ENCODE measurements at regions not wholly inside any gene's neighbourhood (a gene's known extent, or its start where the extent isn't known, plus 50 kb on each side); places are given as distances from the start of the nearest gene placed in this dataset.

DNA sequence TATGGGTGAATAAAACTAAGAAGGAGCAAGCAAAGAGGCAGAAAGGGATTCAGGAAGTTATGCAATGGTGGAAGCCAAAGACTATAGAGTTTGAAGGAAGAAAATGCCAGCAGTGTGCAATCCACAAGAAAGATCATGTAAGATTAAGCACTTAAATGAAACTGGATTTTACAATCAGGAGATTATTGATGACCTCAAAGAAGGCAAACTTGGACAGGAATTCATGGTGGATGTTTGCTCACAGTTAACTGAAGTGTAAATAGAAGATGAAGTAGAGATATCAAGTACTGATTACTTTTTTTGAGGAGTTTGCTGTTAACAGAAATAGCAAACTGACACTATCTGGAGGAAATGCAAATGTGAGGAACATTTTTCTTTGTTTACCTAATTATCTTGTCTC is 308.9 kb downstream of the RND3 start:
- no peak for TF ChIP-seq EZH2phosphoT487 (IDR thresholded peaks at IDR 0.05; ENCODE audit: borderline replicate concordance)
- TF ChIP-seq, protein P1, sequence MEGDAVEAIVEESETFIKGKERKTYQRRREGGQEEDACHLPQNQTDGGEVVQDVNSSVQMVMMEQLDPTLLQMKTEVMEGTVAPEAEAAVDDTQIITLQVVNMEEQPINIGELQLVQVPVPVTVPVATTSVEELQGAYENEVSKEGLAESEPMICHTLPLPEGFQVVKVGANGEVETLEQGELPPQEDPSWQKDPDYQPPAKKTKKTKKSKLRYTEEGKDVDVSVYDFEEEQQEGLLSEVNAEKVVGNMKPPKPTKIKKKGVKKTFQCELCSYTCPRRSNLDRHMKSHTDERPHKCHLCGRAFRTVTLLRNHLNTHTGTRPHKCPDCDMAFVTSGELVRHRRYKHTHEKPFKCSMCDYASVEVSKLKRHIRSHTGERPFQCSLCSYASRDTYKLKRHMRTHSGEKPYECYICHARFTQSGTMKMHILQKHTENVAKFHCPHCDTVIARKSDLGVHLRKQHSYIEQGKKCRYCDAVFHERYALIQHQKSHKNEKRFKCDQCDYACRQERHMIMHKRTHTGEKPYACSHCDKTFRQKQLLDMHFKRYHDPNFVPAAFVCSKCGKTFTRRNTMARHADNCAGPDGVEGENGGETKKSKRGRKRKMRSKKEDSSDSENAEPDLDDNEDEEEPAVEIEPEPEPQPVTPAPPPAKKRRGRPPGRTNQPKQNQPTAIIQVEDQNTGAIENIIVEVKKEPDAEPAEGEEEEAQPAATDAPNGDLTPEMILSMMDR (conservative IDR thresholded peaks at IDR 0.05; ENCODE audit: low read length): no peak
- no peaks in the 10 kb centered on the region for H3K79me2 ChIP-seq (ENCODE audit: insufficient read depth, low read length)
- no peaks in the 10 kb centered on the region for H3K36me3 ChIP-seq (ENCODE audit: insufficient read depth, low read length)
- H3K4me1 ChIP-seq (ENCODE audit: insufficient read depth, low read length, poor library complexity, severe bottlenecking): no peaks in the 10 kb centered on the region
- H3K9me3 ChIP-seq (ENCODE audit: insufficient read depth, low read depth, low read length): no peaks in the 10 kb centered on the region
- H3K4me2 ChIP-seq (ENCODE audit: low read depth, low read length, poor library complexity, severe bottlenecking): no peak overlapping the region
- H3K9me2 ChIP-seq (replicated peaks; ENCODE audit: low read depth, low read length): no peaks in the 10 kb centered on the region
- no peak overlapping the region for H2AFZ ChIP-seq (ENCODE audit: low read length)
- no peak overlapping the region for H3K4me3 ChIP-seq (ENCODE audit: low read length, poor library complexity, severe bottlenecking)
- H4K20me1 ChIP-seq (ENCODE audit: insufficient read depth, low read length, poor library complexity, severe bottlenecking): no peaks in the 10 kb centered on the region
- H3F3A ChIP-seq (ENCODE audit: low read depth): no peaks in the 10 kb centered on the region
- no peak overlapping the region for H3K9ac ChIP-seq (ENCODE audit: low read depth, low read length, poor library complexity, severe bottlenecking)
- H3K27me3 ChIP-seq (ENCODE audit: insufficient read depth, low read length, poor library complexity, severe bottlenecking): no peaks in the 10 kb centered on the region

DNA sequence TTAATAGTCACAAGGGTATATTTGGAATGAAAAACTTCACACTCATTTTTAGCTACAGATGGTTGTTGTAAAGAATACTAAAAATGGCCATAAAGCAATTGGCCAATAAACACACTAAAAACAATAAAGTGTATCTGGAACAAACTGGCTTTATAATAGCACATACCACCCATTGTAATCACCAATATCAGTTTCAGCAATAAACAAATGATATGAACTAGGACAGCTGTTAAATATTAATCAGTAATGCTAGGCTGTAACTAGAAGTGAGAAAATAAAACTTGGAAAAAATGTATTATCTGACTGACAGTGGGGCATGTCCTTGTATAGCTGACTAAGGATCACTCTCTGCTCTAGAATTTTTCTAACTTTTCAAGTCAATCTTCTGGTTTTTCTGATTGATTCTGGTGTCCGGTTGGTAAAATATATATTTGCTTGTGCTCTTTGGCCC is 312.5 kb downstream of the RND3 start:
- Histone ChIP-seq H3K79me2 (ENCODE audit: insufficient read depth, low read length) (no peaks in the 10 kb centered on the region), H3K4me3 (ENCODE audit: low read length, poor library complexity, severe bottlenecking) (no peak overlapping the region), H3K9me2 (replicated peaks; ENCODE audit: low read depth, low read length) (no peaks in the 10 kb centered on the region), H2AFZ (ENCODE audit: low read length) (no peak overlapping the region), H3K4me1 (ENCODE audit: insufficient read depth, low read length, poor library complexity, severe bottlenecking) (peaks cover 4% of the 10 kb centered on the region), H3F3A (ENCODE audit: low read depth) (no peaks in the 10 kb centered on the region), H3K36me3 (ENCODE audit: insufficient read depth, low read length) (no peaks in the 10 kb centered on the region), H3K9me3 (ENCODE audit: insufficient read depth, low read depth, low read length) (no peaks in the 10 kb centered on the region), H3K9ac (ENCODE audit: low read depth, low read length, poor library complexity, severe bottlenecking) (no peak overlapping the region), H4K20me1 (ENCODE audit: insufficient read depth, low read length, poor library complexity, severe bottlenecking) (no peaks in the 10 kb centered on the region), H3K4me2 (ENCODE audit: low read depth, low read length, poor library complexity, severe bottlenecking) (no peak overlapping the region), H3K27me3 (ENCODE audit: insufficient read depth, low read length, poor library complexity, severe bottlenecking) (no peaks in the 10 kb centered on the region)
- TF ChIP-seq, protein P1 (conservative IDR thresholded peaks at IDR 0.05; ENCODE audit: low read length): no peak
- no peak for TF ChIP-seq EZH2phosphoT487 (IDR thresholded peaks at IDR 0.05; ENCODE audit: borderline replicate concordance)

DNA sequence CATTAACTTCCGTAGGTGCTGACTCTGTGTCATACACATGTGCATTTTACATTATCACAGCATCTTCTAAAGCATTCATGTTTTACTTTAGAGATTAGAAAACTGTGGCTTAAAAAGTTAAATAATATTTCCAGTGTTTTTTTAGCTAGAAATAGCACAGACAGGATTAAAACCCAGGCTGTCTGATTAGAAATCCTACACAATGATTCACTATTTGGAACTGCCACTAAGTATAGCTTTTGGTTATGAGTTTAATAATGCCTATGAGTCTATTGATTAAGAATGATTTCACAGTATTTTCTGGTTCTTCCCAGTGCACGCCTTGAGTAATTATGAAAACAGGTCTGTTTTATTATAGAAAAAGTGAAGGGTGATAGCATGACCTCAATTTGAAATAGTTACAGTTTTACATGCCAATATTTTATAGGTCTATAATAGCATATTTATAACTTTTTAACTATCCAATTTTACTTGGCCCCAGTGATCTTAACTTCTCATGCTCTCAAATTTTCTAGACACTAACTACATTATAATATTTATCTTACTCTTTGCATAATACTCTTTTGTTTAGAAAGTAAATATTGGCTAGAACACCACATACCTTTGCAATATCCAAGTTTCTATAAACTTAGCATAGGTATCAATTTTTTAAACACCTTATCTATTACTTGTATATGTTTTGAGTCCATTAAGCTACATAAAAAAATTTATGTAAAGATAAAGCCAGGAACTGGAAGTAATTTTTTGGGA is 313.2 kb downstream of the RND3 start:
- H3K9ac ChIP-seq (ENCODE audit: low read depth, low read length, poor library complexity, severe bottlenecking): no peak overlapping the region
- peaks cover 11% of the 10 kb centered on the region for H3K4me1 ChIP-seq (ENCODE audit: insufficient read depth, low read length, poor library complexity, severe bottlenecking)
- no peaks in the 10 kb centered on the region for H3K9me3 ChIP-seq (ENCODE audit: insufficient read depth, low read depth, low read length)
- no peaks in the 10 kb centered on the region for H3K9me2 ChIP-seq (replicated peaks; ENCODE audit: low read depth, low read length)
- no peak overlapping the region for H2AFZ ChIP-seq (ENCODE audit: low read length)
- no peak overlapping the region for H3K4me2 ChIP-seq (ENCODE audit: low read depth, low read length, poor library complexity, severe bottlenecking)
- H3K27me3 ChIP-seq (ENCODE audit: insufficient read depth, low read length, poor library complexity, severe bottlenecking): no peaks in the 10 kb centered on the region
- no peaks in the 10 kb centered on the region for H3K79me2 ChIP-seq (ENCODE audit: insufficient read depth, low read length)
- no peaks in the 10 kb centered on the region for H3F3A ChIP-seq (ENCODE audit: low read depth)
- no peak for TF ChIP-seq EZH2phosphoT487 (IDR thresholded peaks at IDR 0.05; ENCODE audit: borderline replicate concordance)
- TF ChIP-seq, protein P1 (conservative IDR thresholded peaks at IDR 0.05; ENCODE audit: low read length): no peak
- no peaks in the 10 kb centered on the region for H3K36me3 ChIP-seq (ENCODE audit: insufficient read depth, low read length)
- no peak overlapping the region for H3K4me3 ChIP-seq (ENCODE audit: low read length, poor library complexity, severe bottlenecking)
- no peaks in the 10 kb centered on the region for H4K20me1 ChIP-seq (ENCODE audit: insufficient read depth, low read length, poor library complexity, severe bottlenecking)

All from Loucy (cell line).